Astrocyte (in vitro differentiated cells and primary cell): ENCODE measurements at regions not wholly inside any gene's neighbourhood (a gene's known extent, or its start where the extent isn't known, plus 50 kb on each side); places are given as distances from the start of the nearest gene placed in this dataset.

ENCODE experiments used
- DNase-seq: peaks from one replicate; pipeline ENCODE4 v3.0.0-alpha.2; 2010; ENCODE audit warnings: low read depth
- FAIRE-seq: peaks from 2 replicates; lab custom pipeline; 2011; peaks lifted over from hg19 to GRCh38; lab: Jason Lieb, UNC
- H2AFZ ChIP-seq: 2 replicates; pipeline ENCODE4 v1.6.0; 2012; ENCODE audit warnings: low read depth, low read length, inconsistent platforms
- H3K27ac ChIP-seq: 2 replicates; pipeline ENCODE4 v1.5.1; 2011; ENCODE audit warnings: low read depth, low read length, inconsistent platforms
- H3K27me3 ChIP-seq: 2 replicates; pipeline ENCODE4 v1.6.0; 2011; ENCODE audit warnings: low read length, inconsistent platforms; ENCODE audit not compliant: insufficient read depth
- H3K36me3 ChIP-seq: 2 replicates; pipeline ENCODE4 v1.5.1; 2011; ENCODE audit warnings: low read length, inconsistent platforms; ENCODE audit not compliant: insufficient read depth
- H3K4me1 ChIP-seq: 2 replicates; pipeline ENCODE4 v1.5.1; 2011; ENCODE audit warnings: low read length, inconsistent platforms; ENCODE audit not compliant: insufficient read depth
- H3K4me2 ChIP-seq: 2 replicates; pipeline ENCODE4 v1.6.0; 2012; ENCODE audit warnings: low read length, inconsistent platforms
- H3K4me3 ChIP-seq: 2 replicates; pipeline ENCODE4 v1.5.1; 2011; ENCODE audit warnings: low read depth, mild to moderate bottlenecking, low read length, inconsistent platforms; ENCODE audit not compliant: insufficient read depth
- H3K79me2 ChIP-seq: 2 replicates; pipeline ENCODE4 v1.6.0; 2012; ENCODE audit warnings: mild to moderate bottlenecking, low read length, inconsistent platforms; ENCODE audit not compliant: insufficient read depth
- H3K9ac ChIP-seq: 2 replicates; pipeline ENCODE4 v1.6.0; 2012; ENCODE audit warnings: mild to moderate bottlenecking, low read length, inconsistent platforms
- H3K9me3 ChIP-seq: 2 replicates; pipeline ENCODE4 v1.5.1; 2012; ENCODE audit warnings: low read depth, mild to moderate bottlenecking, low read length, inconsistent platforms; ENCODE audit not compliant: insufficient read depth
- H4K20me1 ChIP-seq: 2 replicates; pipeline ENCODE4 v1.6.0; 2012; ENCODE audit warnings: low read length, inconsistent platforms; ENCODE audit not compliant: insufficient read depth
- H3K27ac Mint-ChIP-seq: one replicate; pipeline ENCODE4 v1.8.0; 2021; ENCODE audit warnings: mild to moderate bottlenecking, mixed read lengths; ENCODE audit not compliant: unreplicated experiment
- H3K27me3 Mint-ChIP-seq: one replicate; pipeline ENCODE4 v1.8.0; 2021; ENCODE audit warnings: low read depth, mixed read lengths; ENCODE audit not compliant: unreplicated experiment
- H3K36me3 Mint-ChIP-seq: one replicate; pipeline ENCODE4 v1.8.0; 2021; ENCODE audit warnings: low read depth, mixed read lengths; ENCODE audit not compliant: unreplicated experiment
- H3K4me1 Mint-ChIP-seq: one replicate; pipeline ENCODE4 v1.8.0; 2021; ENCODE audit warnings: low read depth, mixed read lengths; ENCODE audit not compliant: unreplicated experiment
- H3K4me3 Mint-ChIP-seq: one replicate; pipeline ENCODE4 v1.8.0; 2021; ENCODE audit warnings: mild to moderate bottlenecking, moderate library complexity, mixed read lengths; ENCODE audit not compliant: unreplicated experiment
- H3K9me3 Mint-ChIP-seq: one replicate; pipeline ENCODE4 v1.8.0; 2021; ENCODE audit warnings: mild to moderate bottlenecking, mixed read lengths; ENCODE audit not compliant: unreplicated experiment
- CTCF ChIP-seq: IDR thresholded peaks from 2 replicates; pipeline ENCODE4 v1.5.1; 2011; ENCODE audit warnings: low read depth, mild to moderate bottlenecking, inconsistent platforms, low read length, moderate library complexity; ENCODE audit not compliant: insufficient read depth
- EZH2 ChIP-seq: IDR thresholded peaks from 2 replicates; pipeline ENCODE4 v1.6.1; 2012; ENCODE audit warnings: mild to moderate bottlenecking, low read length, inconsistent platforms; ENCODE audit not compliant: insufficient read depth

GRCh38 chr4:176849076-176849475 lies 56.4 kb upstream of the VEGFC start:
- no peaks in the 10 kb centered on the region for H3K4me1 Mint-ChIP-seq
- Histone ChIP-seq H2AFZ (no peak overlapping the region), H3K4me1 (peaks cover 7% of the 10 kb centered on the region), H4K20me1 (no peaks in the 10 kb centered on the region), H3K9ac (no peak overlapping the region), H3K4me3 (no peak overlapping the region), H3K27me3 (no peaks in the 10 kb centered on the region), H3K27ac (no peak overlapping the region), H3K79me2 (no peaks in the 10 kb centered on the region), H3K4me2 (no peak overlapping the region), H3K36me3 (no peaks in the 10 kb centered on the region), H3K9me3 (no peaks in the 10 kb centered on the region)
- TF ChIP-seq CTCF (no peak), EZH2 (no peak)
- no peak overlapping the region for H3K27ac Mint-ChIP-seq
- H3K36me3 Mint-ChIP-seq: no peaks in the 10 kb centered on the region
- H3K27me3 Mint-ChIP-seq: no peaks in the 10 kb centered on the region
- DNase-seq: no peak
- no peak overlapping the region for H3K4me3 Mint-ChIP-seq
- FAIRE-seq: no peak
- H3K9me3 Mint-ChIP-seq: peaks cover 19% of the 10 kb centered on the region

- Histone ChIP-seq H3K4me1 (no peaks in the 10 kb centered on the region), H3K9me3 (no peaks in the 10 kb centered on the region), H4K20me1 (no peaks in the 10 kb centered on the region), H3K9ac (no peak overlapping the region), H3K4me2 (no peak overlapping the region), H3K27me3 (no peaks in the 10 kb centered on the region), H3K4me3 (no peak overlapping the region), H2AFZ (no peak overlapping the region), H3K27ac (no peak overlapping the region), H3K36me3 (no peaks in the 10 kb centered on the region), H3K79me2 (no peaks in the 10 kb centered on the region)
- FAIRE-seq (no peak), DNase-seq (no peak)
- no peaks in the 10 kb centered on the region for H3K27me3 Mint-ChIP-seq
- no peaks in the 10 kb centered on the region for H3K4me1 Mint-ChIP-seq
- H3K4me3 Mint-ChIP-seq: no peak overlapping the region
- no peak overlapping the region for H3K27ac Mint-ChIP-seq
- TF ChIP-seq CTCF (no peak), EZH2 (no peak)
- H3K36me3 Mint-ChIP-seq: no peaks in the 10 kb centered on the region
- H3K9me3 Mint-ChIP-seq: peaks cover 14% of the 10 kb centered on the region
Observed at GRCh38 chr4:176850436-176850835, 57.7 kb upstream of the VEGFC start.

- no peak overlapping the region for H3K4me2 ChIP-seq
- no peak overlapping the region for H2AFZ ChIP-seq
- no peaks in the 10 kb centered on the region for H3K79me2 ChIP-seq
- H3K4me1 ChIP-seq: no peaks in the 10 kb centered on the region
- Mint-ChIP-seq H3K9me3 (peaks cover 3% of the 10 kb centered on the region), H3K27me3 (no peaks in the 10 kb centered on the region), H3K27ac (no peak overlapping the region), H3K36me3 (no peaks in the 10 kb centered on the region), H3K4me1 (no peaks in the 10 kb centered on the region), H3K4me3 (no peak overlapping the region)
- no peaks in the 10 kb centered on the region for H3K27me3 ChIP-seq
- no peak overlapping the region for H3K27ac ChIP-seq
- H3K9me3 ChIP-seq: no peaks in the 10 kb centered on the region
- no peak for TF ChIP-seq EZH2
- no peak for TF ChIP-seq CTCF
- DNase-seq: no peak
- H3K9ac ChIP-seq: no peak overlapping the region
- FAIRE-seq: no peak
- no peak overlapping the region for H3K4me3 ChIP-seq
- no peaks in the 10 kb centered on the region for H3K36me3 ChIP-seq
- no peaks in the 10 kb centered on the region for H4K20me1 ChIP-seq
Observed at GRCh38 chr4:176856421-176856820, 63.7 kb upstream of the VEGFC start.
